ENCODE measurements at regions not wholly inside any gene's neighbourhood (a gene's known extent, or its start where the extent isn't known, plus 50 kb on each side); places are given as distances from the start of the nearest gene placed in this dataset.

GRCh38 chr13:109906976-109907375, 120.6 kb upstream of the IRS2 start:
- no peak for TF ChIP-seq CTCF (IDR thresholded peaks at IDR 0.05; ENCODE audit: insufficient read depth, missing control alignments)
- DNase-seq (ENCODE audit: insufficient read length, low spot score) (no peak), FAIRE-seq (no peak)

- no peak for FAIRE-seq
- no peak for DNase-seq (ENCODE audit: insufficient read length, low spot score)
- no peak for TF ChIP-seq CTCF (IDR thresholded peaks at IDR 0.05; ENCODE audit: insufficient read depth, missing control alignments)
Observed at GRCh38 chr13:109904218-109904617, 117.8 kb upstream of the IRS2 start.

- FAIRE-seq (no peak), DNase-seq (ENCODE audit: insufficient read length, low spot score) (no peak)
- TF ChIP-seq CTCF (IDR thresholded peaks at IDR 0.05; ENCODE audit: insufficient read depth, missing control alignments), result no peak
Observed at GRCh38 chr13:109900741-109901140, 114.4 kb upstream of the IRS2 start.

GRCh38 chr13:109900320-109900719, 113.9 kb upstream of the IRS2 start:
- TF ChIP-seq CTCF (IDR thresholded peaks at IDR 0.05; ENCODE audit: insufficient read depth, missing control alignments), result no peak
- no peak for DNase-seq (ENCODE audit: insufficient read length, low spot score)
- no peak for FAIRE-seq

- DNase-seq (ENCODE audit: insufficient read length, low spot score) (no peak), FAIRE-seq (no peak)
- no peak for TF ChIP-seq CTCF (IDR thresholded peaks at IDR 0.05; ENCODE audit: insufficient read depth, missing control alignments)
Observed at GRCh38 chr13:109899748-109900147, 113.4 kb upstream of the IRS2 start.

GRCh38 chr13:109899316-109899715, 112.9 kb upstream of the IRS2 start:
- FAIRE-seq (no peak), DNase-seq (ENCODE audit: insufficient read length, low spot score) (no peak)
- no peak for TF ChIP-seq CTCF (IDR thresholded peaks at IDR 0.05; ENCODE audit: insufficient read depth, missing control alignments)

GRCh38 chr13:109897988-109898624, 111.7 kb upstream of the IRS2 start:
- FAIRE-seq (no peak), DNase-seq (ENCODE audit: insufficient read length, low spot score) (no peak)
- TF ChIP-seq CTCF (IDR thresholded peaks at IDR 0.05; ENCODE audit: insufficient read depth, missing control alignments), result no peak
